HEK293T (cell line): ENCODE measurements at regions not wholly inside any gene's neighbourhood (a gene's known extent, or its start where the extent isn't known, plus 50 kb on each side); places are given as distances from the start of the nearest gene placed in this dataset.

ENCODE experiments used
- CTCF ChIA-PET: fragments of 350-600 bp; formaldehyde crosslinking; extraction: SDS; loops from one replicate; lab custom pipeline; 2021; ENCODE audit warnings: antibody characterized with exemption, inconsistent platforms; lab: Yijun Ruan, JAX
- POLR2A ChIA-PET: fragments of 350-600 bp; formaldehyde crosslinking; extraction: SDS; loops from one replicate; lab custom pipeline; 2020; ENCODE audit warnings: antibody characterized with exemption, inconsistent platforms; lab: Yijun Ruan, JAX
- DNase-seq: peaks from one replicate; pipeline ENCODE4 v3.0.0; 2012; ENCODE audit warnings: mixed read lengths; ENCODE audit errors: extremely low spot score
- ARNT ChIP-seq: fragments of 450-650 bp; IDR thresholded peaks from 2 replicates; pipeline ENCODE4 v1.6.1; 2017; ENCODE audit warnings: mild to moderate bottlenecking
- BHLHE40 ChIP-seq: fragments of 450-650 bp; IDR thresholded peaks from 2 replicates; pipeline ENCODE4 v1.6.1; 2016; ENCODE audit warnings: mild to moderate bottlenecking, moderate library complexity, borderline replicate concordance
- CTBP1 ChIP-seq: fragments of 450-650 bp; IDR thresholded peaks from 2 replicates; pipeline ENCODE4 v1.6.1; 2016; ENCODE audit warnings: borderline replicate concordance
- ELF4 ChIP-seq: fragments of 450-650 bp; IDR thresholded peaks from 2 replicates; pipeline ENCODE4 v1.6.1; 2017; ENCODE audit warnings: antibody characterized with exemption
- FOXA1 ChIP-seq: fragments of 450-650 bp; IDR thresholded peaks from 2 replicates; pipeline ENCODE4 v1.6.1; 2016; ENCODE audit warnings: mild to moderate bottlenecking
- FOXK2 ChIP-seq: fragments of 450-650 bp; IDR thresholded peaks from 2 replicates; pipeline ENCODE4 v1.6.1; 2016; ENCODE audit warnings: mild to moderate bottlenecking
- FOXM1 ChIP-seq: fragments of 450-650 bp; IDR thresholded peaks from 2 replicates; pipeline ENCODE4 v1.6.1; 2017; ENCODE audit warnings: mild to moderate bottlenecking, borderline replicate concordance
- HDGF ChIP-seq: fragments of 450-650 bp; IDR thresholded peaks from 2 replicates; pipeline ENCODE4 v1.6.1; 2017; ENCODE audit warnings: antibody characterized with exemption, borderline replicate concordance
- L3MBTL2 ChIP-seq: fragments of 450-650 bp; conservative IDR thresholded peaks from 2 replicates; pipeline ENCODE4 v1.6.1; 2016; ENCODE audit warnings: mild to moderate bottlenecking
- LEF1 ChIP-seq: fragments of 450-650 bp; IDR thresholded peaks from 2 replicates; pipeline ENCODE4 v1.6.1; 2017; ENCODE audit warnings: mild to moderate bottlenecking, borderline replicate concordance
- NFRKB ChIP-seq: fragments of 450-650 bp; IDR thresholded peaks from 2 replicates; pipeline ENCODE4 v1.6.1; 2016; ENCODE audit warnings: mild to moderate bottlenecking, moderate library complexity
- SP1 ChIP-seq: fragments of 450-650 bp; IDR thresholded peaks from 2 replicates; pipeline ENCODE4 v1.6.1; 2017
- SUZ12 ChIP-seq: fragments of 450-650 bp; IDR thresholded peaks from 2 replicates; pipeline ENCODE4 v1.6.1; 2016; ENCODE audit warnings: mild to moderate bottlenecking
- TARDBP ChIP-seq: fragments of 450-650 bp; IDR thresholded peaks from 2 replicates; pipeline ENCODE4 v1.6.1; 2016
- ZNF384 ChIP-seq: fragments of 450-650 bp; IDR thresholded peaks from 2 replicates; pipeline ENCODE4 v1.6.1; 2016
- TF ChIP-seq, protein P1 (sequence below): fragments of 450-650 bp; IDR thresholded peaks from 2 replicates; pipeline ENCODE4 v1.6.1; 2016

DNA sequence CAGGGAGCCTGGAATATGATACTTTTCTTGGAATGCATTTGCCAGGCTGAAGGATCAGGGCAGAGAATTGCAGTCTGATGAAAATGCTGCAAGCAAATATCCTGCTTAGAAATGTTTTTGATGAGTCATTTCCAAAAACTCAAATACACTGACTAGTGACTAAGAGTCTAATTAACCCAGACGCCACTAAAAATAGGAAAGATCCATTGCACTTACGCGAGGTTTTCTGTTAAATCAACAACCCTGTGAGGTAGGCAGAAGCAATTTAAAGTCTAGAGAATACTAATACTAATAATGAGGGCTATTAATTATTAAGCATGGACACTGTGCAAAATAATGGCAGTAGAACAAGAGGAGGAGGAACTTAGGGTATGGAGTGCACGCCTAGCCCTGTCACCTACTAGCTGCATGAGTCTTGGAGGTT is 130.1 kb upstream of the DOK5 start:
- POLR2A ChIA-PET: no interaction called here
- TF ChIP-seq SUZ12 (no peak), HDGF (no peak), FOXA1 (no peak), FOXK2 (no peak)
- TF ChIP-seq, protein P1, sequence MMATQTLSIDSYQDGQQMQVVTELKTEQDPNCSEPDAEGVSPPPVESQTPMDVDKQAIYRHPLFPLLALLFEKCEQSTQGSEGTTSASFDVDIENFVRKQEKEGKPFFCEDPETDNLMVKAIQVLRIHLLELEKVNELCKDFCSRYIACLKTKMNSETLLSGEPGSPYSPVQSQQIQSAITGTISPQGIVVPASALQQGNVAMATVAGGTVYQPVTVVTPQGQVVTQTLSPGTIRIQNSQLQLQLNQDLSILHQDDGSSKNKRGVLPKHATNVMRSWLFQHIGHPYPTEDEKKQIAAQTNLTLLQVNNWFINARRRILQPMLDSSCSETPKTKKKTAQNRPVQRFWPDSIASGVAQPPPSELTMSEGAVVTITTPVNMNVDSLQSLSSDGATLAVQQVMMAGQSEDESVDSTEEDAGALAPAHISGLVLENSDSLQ: no peak
- no peak for DNase-seq
- CTCF ChIA-PET: no interaction called here

DNA sequence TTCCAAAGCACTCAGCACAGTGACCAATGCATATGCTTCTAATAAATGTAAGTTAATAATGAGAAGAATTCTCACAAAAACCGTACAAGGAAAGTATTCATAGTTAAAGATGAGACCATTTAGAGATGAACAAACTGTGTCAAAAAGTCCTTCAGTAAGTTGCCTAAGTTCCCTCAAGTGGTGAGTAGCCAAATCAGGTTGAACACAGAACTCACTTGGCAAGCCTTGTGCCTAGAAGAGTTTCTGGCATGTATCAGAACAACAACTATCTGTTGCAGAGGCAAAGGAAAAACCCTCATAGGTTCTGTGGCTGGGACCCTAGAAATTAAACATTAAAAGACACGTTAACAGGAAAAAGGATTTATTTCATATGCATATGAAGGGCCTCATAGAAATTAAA is 129.6 kb upstream of the DOK5 start:
- POLR2A ChIA-PET: no interaction called here
- DNase-seq: no peak

DNA sequence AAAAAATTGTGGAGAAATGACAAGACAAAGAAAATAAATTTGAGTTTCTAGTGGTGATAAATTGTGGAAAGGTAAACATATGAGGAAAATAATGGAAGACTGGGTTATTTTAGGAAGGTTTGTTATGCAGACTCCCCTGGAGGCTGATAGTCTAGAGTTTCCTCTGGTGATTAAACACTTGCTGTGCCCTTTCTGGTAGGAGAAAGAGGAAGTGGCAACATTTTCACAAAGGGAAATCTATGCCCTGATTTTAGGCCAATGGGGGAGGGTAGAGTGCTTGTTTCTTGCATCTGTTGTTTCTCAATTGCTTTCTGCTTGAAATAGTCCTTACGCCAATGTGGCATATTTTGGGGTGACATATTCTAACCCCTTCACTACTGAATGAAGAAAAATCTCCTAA is 129.1 kb upstream of the DOK5 start:
- ChIA-PET POLR2A (no interaction called here), CTCF (no interaction called here)
- TF ChIP-seq ZNF384 (no peak), SUZ12 (no peak), FOXK2 (no peak), CTBP1 (no peak), FOXA1 (no peak), LEF1 (no peak), NFRKB (no peak), BHLHE40 (no peak), ARNT (no peak), SP1 (no peak), ELF4 (no peak), TARDBP (no peak), FOXM1 (no peak), HDGF (no peak), L3MBTL2 (no peak)
- TF ChIP-seq, protein P1: no peak
- DNase-seq: no peak

More for the DNA sequence above, 129.6 kb upstream of the DOK5 start:
- CTCF ChIA-PET: no interaction called here
- TF ChIP-seq HDGF: no peak
- TF ChIP-seq FOXK2: no peak
- no peak for TF ChIP-seq TARDBP
- TF ChIP-seq NFRKB: no peak
- TF ChIP-seq SP1: no peak
- no peak for TF ChIP-seq FOXM1
- TF ChIP-seq, protein P1: no peak
- TF ChIP-seq BHLHE40: no peak
- TF ChIP-seq FOXA1: no peak
- no peak for TF ChIP-seq L3MBTL2

DNA sequence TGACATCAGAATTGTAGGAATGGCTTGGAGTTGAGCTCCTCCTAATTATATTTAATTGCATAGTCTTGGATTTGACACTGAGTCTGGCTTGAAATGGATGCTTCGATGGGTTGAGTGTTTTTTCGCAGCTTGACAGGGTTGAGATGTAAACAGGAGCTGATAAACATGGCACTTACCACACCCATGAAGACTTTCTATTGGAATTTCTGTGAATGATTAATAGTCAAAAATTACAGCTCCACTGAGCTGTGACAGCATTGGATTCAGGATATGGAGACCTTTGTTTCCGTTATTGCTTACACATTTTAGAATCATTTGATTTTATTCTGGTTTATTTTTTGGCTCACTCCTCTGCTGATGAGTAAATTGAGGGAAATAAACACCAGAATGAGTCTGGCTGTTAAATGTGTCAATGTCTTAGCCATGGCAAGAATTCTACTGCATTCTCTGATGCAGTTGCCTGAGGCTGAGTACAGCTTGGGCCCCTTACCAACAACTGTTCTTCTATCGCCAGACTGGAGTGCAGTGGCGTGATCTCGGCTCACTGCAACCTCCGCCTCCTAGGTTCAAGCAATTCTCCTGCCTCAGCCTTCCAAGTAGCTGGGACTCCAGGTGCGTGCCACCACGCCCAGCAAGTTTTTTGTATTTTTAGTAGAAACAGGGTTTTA is 128.1 kb upstream of the DOK5 start:
- DNase-seq: no peak
- TF ChIP-seq L3MBTL2 (no peak), NFRKB (no peak), SP1 (no peak), HDGF (no peak), ELF4 (no peak), ARNT (no peak), FOXA1 (no peak), ZNF384 (no peak), TARDBP (no peak), FOXM1 (no peak), CTBP1 (no peak), FOXK2 (no peak), LEF1 (no peak), BHLHE40 (no peak), SUZ12 (no peak)
- TF ChIP-seq, protein P1: no peak
- POLR2A ChIA-PET: no interaction called here
- CTCF ChIA-PET: no interaction called here

DNA sequence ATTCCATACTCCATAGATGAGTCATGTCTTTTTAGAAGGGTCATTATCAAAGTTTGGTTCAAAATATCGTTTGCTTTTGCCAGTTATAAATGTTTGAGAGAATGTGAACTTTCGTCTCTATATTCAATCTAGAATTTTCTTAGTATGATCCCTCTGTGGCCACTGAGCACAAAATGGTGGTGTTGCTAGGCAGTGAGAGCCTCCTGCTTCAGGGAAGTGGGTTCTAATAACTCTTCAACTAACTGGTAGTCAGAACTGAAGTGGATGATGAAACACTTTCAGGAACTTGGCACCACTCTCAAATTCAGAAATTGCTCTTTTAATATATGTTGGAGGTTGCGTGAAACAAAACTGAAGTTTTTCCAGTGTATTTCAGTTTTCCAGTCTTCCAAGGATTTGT is 125.0 kb upstream of the DOK5 start:
- POLR2A ChIA-PET: no interaction called here
- CTCF ChIA-PET: no interaction called here
- TF ChIP-seq ARNT: no peak
- TF ChIP-seq, protein P1: no peak
- no peak for TF ChIP-seq BHLHE40
- no peak for TF ChIP-seq L3MBTL2
- no peak for TF ChIP-seq SP1
- DNase-seq: no peak
